Ovary (tissue), 7 donors: ENCODE measurements at regions not wholly inside any gene's neighbourhood (a gene's known extent, or its start where the extent isn't known, plus 50 kb on each side); places are given as distances from the start of the nearest gene placed in this dataset.

Experiments used
- DNase-seq, 5 donors: peaks; one replicate each; pipeline ENCODE4 v3.0.0-alpha.2; 2019 to 2020
- H3K27ac ChIP-seq, 2 donors: fragments of 200-600 bp; one replicate each; pipeline versions ENCODE4 v1.5.1 to v1.8.0; 2019 to 2022
- H3K27me3 ChIP-seq: fragments of 200-600 bp; one replicate; pipeline ENCODE4 v1.8.0; 2022
- H3K36me3 ChIP-seq: fragments of 200-600 bp; sonication (generic); one replicate; pipeline ENCODE4 v1.5.1; 2019
- H3K4me1 ChIP-seq: one replicate; pipeline ENCODE4 v1.8.1; 2013; ENCODE audit warnings: mild to moderate bottlenecking, moderate library complexity; ENCODE audit not compliant: insufficient read depth
- H3K4me3 ChIP-seq: fragments of 200-600 bp; sonication (generic); one replicate; pipeline ENCODE4 v1.5.1; 2017
- H3K9me3 ChIP-seq, 2 donors: fragments of 200-600 bp in 1 of 2; sonication (generic) in 1 of 2; one replicate each; pipeline versions ENCODE4 v1.5.1 to v1.8.1; 2013 to 2019; ENCODE audit warnings: mild to moderate bottlenecking in 1 of 2, moderate library complexity in 1 of 2
- CTCF ChIP-seq, 3 donors: fragments of 450-650 bp in 2 of 3; fragments of 200-600 bp in 1 of 3; IDR thresholded peaks; one replicate each; pipeline versions ENCODE4 v1.5.1 to v1.8.0; 2016 to 2022; ENCODE audit warnings: antibody characterized with exemption in 3 of 3, mild to moderate bottlenecking in 1 of 3
- EP300 ChIP-seq: sonication (generic); formaldehyde crosslinking; IDR thresholded peaks from one replicate; pipeline ENCODE4 v1.6.1; 2017; ENCODE audit warnings: antibody characterized with exemption
- POLR2A ChIP-seq: fragments of 450-650 bp; IDR thresholded peaks from one replicate; pipeline ENCODE4 v1.6.1; 2017; ENCODE audit warnings: antibody characterized with exemption, mild to moderate bottlenecking, moderate library complexity
- WGBS, 3 donors: extraction: QIAGEN DNeasy Blood & Tissue Kit in 1 of 3; methylation state at CpG; one replicate each; pipeline versions ENCODE4 v1.1.5 to v1.1.7; 2013 to 2017; 5-methylcytosine and 5-hydroxymethylcytosine counted together
- intact Hi-C, 4 donors: fragments of 100-400 bp; cut with DNase I; formaldehyde crosslinking; loops; one replicate each; pipeline versions ENCODE4 v1.11.0 to v1.15.1; 2022 to 2023
- donor health status: DM: no; HTN: no; CAD: no; lungs with moderate emphysema.
- donor health status: DM: no; HTN: no; CAD: no.
- donor health status: Bipolar disorder and iron deficiency.
- donor health status: DM: no; HTN: no; CAD: no.
- donor health status: DM: yes; HTN: yes; CAD: no.

- WGBS, 3 donors, result 76 to 84% (median 84%) methylated on average over 2 of the region's 2 CpGs
- DNase-seq, result no peak
- H3K9me3 ChIP-seq, result peaks cover 0 to 6% of the 10 kb centered on the region in 2 donors
- intact Hi-C loops, result no loop called here
- TF ChIP-seq CTCF (IDR thresholded peaks at IDR 0.05) (no peak), EP300 (no peak)
- no peak overlapping the region for H3K27ac ChIP-seq
- no peaks in the 10 kb centered on the region for H3K36me3 ChIP-seq
- H3K4me1 ChIP-seq, result no peaks in the 10 kb centered on the region
- no peak overlapping the region for H3K4me3 ChIP-seq
- no peaks in the 10 kb centered on the region for H3K27me3 ChIP-seq
Measured at GRCh38 chr1:58324558-58324957, 222.0 kb downstream of the OMA1 start.

- WGBS, 3 donors, result 46 to 55% (median 53%) methylated on average over 6 of the region's 6 CpGs
- Histone ChIP-seq H3K27ac (no peak overlapping the region), H3K4me3 (no peak overlapping the region), H3K9me3 (peaks cover 0 to 6% of the 10 kb centered on the region in 2 donors), H3K4me1 (no peaks in the 10 kb centered on the region), H3K27me3 (no peaks in the 10 kb centered on the region), H3K36me3 (no peaks in the 10 kb centered on the region)
- no peak for DNase-seq
- intact Hi-C loops, result no loop called here
- no peak for TF ChIP-seq POLR2A
- no peak for TF ChIP-seq CTCF (IDR thresholded peaks at IDR 0.05)
- no peak for TF ChIP-seq EP300
Measured at GRCh38 chr1:58318157-58319005, 228.1 kb downstream of the OMA1 start.

- Histone ChIP-seq H3K4me1 (no peaks in the 10 kb centered on the region), H3K27ac (no peak overlapping the region), H3K9me3 (peaks cover 0 to 6% of the 10 kb centered on the region in 2 donors), H3K4me3 (no peak overlapping the region), H3K36me3 (no peaks in the 10 kb centered on the region), H3K27me3 (no peaks in the 10 kb centered on the region)
- intact Hi-C loops, result no loop called here
- no peak for DNase-seq
- 88 to 96% (median 94%) methylated on average over 1 of the region's 1 CpG for WGBS, 3 donors
- TF ChIP-seq POLR2A, result no peak
- no peak for TF ChIP-seq EP300
- no peak for TF ChIP-seq CTCF (IDR thresholded peaks at IDR 0.05)
Measured at GRCh38 chr1:58317694-58318093, 228.8 kb downstream of the OMA1 start.

DNA sequence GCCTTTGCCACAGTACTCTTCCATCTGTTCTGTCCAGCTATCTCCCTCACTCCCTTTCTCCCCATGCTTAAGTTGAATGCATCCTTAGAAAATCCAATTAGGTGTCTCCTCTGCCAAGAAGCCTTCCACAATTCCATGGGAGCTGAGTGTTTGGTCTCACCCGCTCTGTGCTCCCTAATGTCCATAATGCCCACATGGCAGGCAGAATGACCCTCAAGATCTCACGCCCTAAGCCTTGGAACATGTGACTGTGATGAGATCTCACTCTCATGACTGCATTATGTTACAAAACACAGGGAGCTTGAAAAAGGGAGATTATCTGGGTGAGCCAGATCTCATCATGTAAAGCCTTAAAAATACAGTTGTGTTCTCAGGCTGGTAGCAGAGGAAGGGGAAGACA lies 229.4 kb downstream of the OMA1 start:
- H3K27ac ChIP-seq, result no peak overlapping the region
- 90 to 96% (median 94%) methylated on average over 2 of the region's 2 CpGs for WGBS, 3 donors
- intact Hi-C loops, result no loop called here

More for the DNA sequence above, 229.4 kb downstream of the OMA1 start:
- TF ChIP-seq EP300 (no peak), POLR2A (no peak), CTCF (IDR thresholded peaks at IDR 0.05) (no peak)
- Histone ChIP-seq H3K9me3 (peaks cover 0 to 6% of the 10 kb centered on the region in 2 donors), H3K4me1 (no peaks in the 10 kb centered on the region), H3K4me3 (no peak overlapping the region), H3K27me3 (no peaks in the 10 kb centered on the region), H3K36me3 (no peaks in the 10 kb centered on the region)
- no peak for DNase-seq
